Heart right ventricle (tissue), 16 donors: ENCODE measurements at regions not wholly inside any gene's neighbourhood (a gene's known extent, or its start where the extent isn't known, plus 50 kb on each side); places are given as distances from the start of the nearest gene placed in this dataset.

Source experiments
- ATAC-seq, 8 donors: fragments of 200-7000 bp; cut with Tn5 transposase; one replicate each; pipeline ENCODE4 v1.9.1; 2020; ENCODE audit warnings: mild to moderate bottlenecking in 8 of 8, moderate library complexity in 8 of 8, moderate number of reproducible peaks in 1 of 8
- DNase-seq, 2 donors: peaks; one replicate each; pipeline ENCODE4 v3.0.0-alpha.2; 2020
- H3K27ac ChIP-seq, 10 donors: fragments of 200-600 bp; sonication (generic) in 2 of 10; one replicate each; pipeline versions ENCODE4 v1.5.0 to v1.8.0; 2020 to 2022; ENCODE audit warnings: mild to moderate bottlenecking in 3 of 10
- H3K27me3 ChIP-seq, 7 donors: fragments of 200-600 bp; one replicate each; pipeline ENCODE4 v1.8.0; 2021 to 2022; ENCODE audit warnings: mild to moderate bottlenecking in 2 of 7
- H3K36me3 ChIP-seq, 9 donors: fragments of 200-600 bp; sonication (generic) in 1 of 9; one replicate each; pipeline versions ENCODE4 v1.5.0 to v1.8.0; 2020 to 2022; ENCODE audit warnings: mild to moderate bottlenecking in 2 of 9
- H3K4me1 ChIP-seq, 9 donors: fragments of 200-600 bp; sonication (generic) in 1 of 9; one replicate each; pipeline versions ENCODE4 v1.5.0 to v1.8.0; 2020 to 2022; ENCODE audit warnings: mild to moderate bottlenecking in 4 of 9
- H3K4me3 ChIP-seq, 10 donors: fragments of 200-600 bp; sonication (generic) in 2 of 10; one replicate each; pipeline versions ENCODE4 v1.5.0 to v1.8.0; 2020 to 2022; ENCODE audit warnings: mild to moderate bottlenecking in 7 of 10, moderate library complexity in 2 of 10
- H3K9me3 ChIP-seq, 11 donors: fragments of 200-600 bp in 10 of 11; sonication (generic) in 2 of 11; one replicate each; pipeline versions ENCODE4 v1.5.0 to v1.8.0; 2013 to 2022; ENCODE audit warnings: mild to moderate bottlenecking in 2 of 11, control low read depth in 1 of 11, moderate library complexity in 1 of 11
- WGBS, 2 donors: extraction: QIAGEN DNeasy Blood & Tissue Kit; methylation state at CpG; one replicate each; pipeline ENCODE4 v1.1.7; 2013; ENCODE audit warnings: inconsistent platforms in 1 of 2; 5-methylcytosine and 5-hydroxymethylcytosine counted together
- intact Hi-C, 10 donors: fragments of 100-400 bp; cut with DNase I; formaldehyde crosslinking; loops; one replicate each; pipeline versions ENCODE4 v1.11.1 to v1.14.2; 2022
- TF ChIP-seq, protein P1 (sequence below), 9 donors: fragments of 200-600 bp; sonication (generic) in 2 of 9; IDR thresholded peaks; one replicate each; pipeline versions ENCODE4 v1.5.0 to v1.8.0; 2021 to 2022; ENCODE audit warnings: antibody characterized with exemption in 9 of 9, mild to moderate bottlenecking in 5 of 9, moderate library complexity in 1 of 9
- donor health status: Arrhythmogenic right ventricular cardiomyopathy.
- donor health status: ischemic (EF 13 %, LVEDD 7.1; RV severe dilation, severe dysfunction).
- donor health status: healthy with polysubstance abuse.
- donor health status: DM: no; HTN: yes; CAD: no.
- donor health status: DM: no; HTN: no; CAD: no.
- donor health status: ischemic (EF 25% LVEDD 6.9; RV normal size, moderate dysfunction).
- donor health status: ischemic (EF 25% LVEDD 5.7; RV mildly dilated, moderate dysfunction).
- donor health status: healthy.
- donor health status: DM: yes; HTN: yes; CAD: no.
- donor health status: Ischemic cardiomyopathy.
- donor health status: ischemic (EF 35%, LVEDD 5.7; RV mildly dilated, moderate dysfunction).
- donor health status: nonischemic (EF 11% LVEDD 7.7; RV severe dilation, severe dysfunction).
- donor health status: DM: yes; HTN: yes; CAD: no.
- donor health status: PGD.
- donor health status: ischemic (EF 29% LVEDD 5.4; RV normal size, mild dysfunction).
- donor health status: nonischemic (EF 23%, LVEDD 6.1; RV moderate dilation, normal function).

- WGBS, 2 donors, result 74 to 88% methylated on average over 7 of the region's 7 CpGs
- H3K4me3 ChIP-seq, result no peak overlapping the region
- peak in 1 of 2 donors; percentile 48 for DNase-seq
- peak in 1 of 8 donors; percentile 81 for ATAC-seq
- TF ChIP-seq, protein P1, sequence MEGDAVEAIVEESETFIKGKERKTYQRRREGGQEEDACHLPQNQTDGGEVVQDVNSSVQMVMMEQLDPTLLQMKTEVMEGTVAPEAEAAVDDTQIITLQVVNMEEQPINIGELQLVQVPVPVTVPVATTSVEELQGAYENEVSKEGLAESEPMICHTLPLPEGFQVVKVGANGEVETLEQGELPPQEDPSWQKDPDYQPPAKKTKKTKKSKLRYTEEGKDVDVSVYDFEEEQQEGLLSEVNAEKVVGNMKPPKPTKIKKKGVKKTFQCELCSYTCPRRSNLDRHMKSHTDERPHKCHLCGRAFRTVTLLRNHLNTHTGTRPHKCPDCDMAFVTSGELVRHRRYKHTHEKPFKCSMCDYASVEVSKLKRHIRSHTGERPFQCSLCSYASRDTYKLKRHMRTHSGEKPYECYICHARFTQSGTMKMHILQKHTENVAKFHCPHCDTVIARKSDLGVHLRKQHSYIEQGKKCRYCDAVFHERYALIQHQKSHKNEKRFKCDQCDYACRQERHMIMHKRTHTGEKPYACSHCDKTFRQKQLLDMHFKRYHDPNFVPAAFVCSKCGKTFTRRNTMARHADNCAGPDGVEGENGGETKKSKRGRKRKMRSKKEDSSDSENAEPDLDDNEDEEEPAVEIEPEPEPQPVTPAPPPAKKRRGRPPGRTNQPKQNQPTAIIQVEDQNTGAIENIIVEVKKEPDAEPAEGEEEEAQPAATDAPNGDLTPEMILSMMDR (IDR thresholded peaks at IDR 0.05), result no peak
- no peaks in the 10 kb centered on the region for H3K36me3 ChIP-seq
- no peaks in the 10 kb centered on the region for H3K9me3 ChIP-seq
- no peaks in the 10 kb centered on the region for H3K4me1 ChIP-seq
- intact Hi-C loops, result no loop called here
- peaks cover 0 to 14% (median under 1%) of the 10 kb centered on the region in 7 donors for H3K27me3 ChIP-seq
- H3K27ac ChIP-seq, result no peak overlapping the region
Observed at GRCh38 chr11:116330439-116331185, 442.2 kb downstream of the BUD13 start.

GRCh38 chr11:116329354-116330090 is 443.3 kb downstream of the BUD13 start:
- H3K27ac ChIP-seq, result no peak overlapping the region
- intact Hi-C loops, result no loop called here
- H3K27me3 ChIP-seq, result peaks cover 0 to 12% (median 0%) of the 10 kb centered on the region in 7 donors
- no peak for ATAC-seq
- no peak for DNase-seq
- no peaks in the 10 kb centered on the region for H3K9me3 ChIP-seq
- no peak overlapping the region for H3K4me3 ChIP-seq
- 71 to 76% methylated on average over 9 of the region's 9 CpGs for WGBS, 2 donors
- H3K4me1 ChIP-seq, result no peaks in the 10 kb centered on the region
- H3K36me3 ChIP-seq, result no peaks in the 10 kb centered on the region
- TF ChIP-seq, protein P1 (IDR thresholded peaks at IDR 0.05), result no peak

DNA sequence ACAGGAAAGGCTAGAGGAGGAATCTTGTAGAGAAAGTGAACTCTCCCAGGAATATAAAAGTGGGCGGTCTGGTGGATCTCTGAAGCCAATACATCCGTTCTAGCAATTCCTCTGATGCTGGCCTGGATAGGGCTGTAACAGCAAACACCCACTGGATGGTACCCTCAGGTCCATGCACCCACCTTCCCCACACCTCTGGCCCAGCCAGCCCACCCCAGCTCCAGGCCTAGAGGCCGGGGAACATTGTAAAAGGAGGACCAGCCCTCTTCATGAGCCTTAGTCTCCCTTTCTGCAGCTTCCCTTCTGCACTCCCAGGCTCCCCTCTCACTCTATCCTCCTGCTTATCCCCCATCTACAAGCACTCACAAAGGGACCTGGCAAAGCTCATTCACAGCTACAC is 443.9 kb downstream of the BUD13 start:
- H3K27ac ChIP-seq, result no peak overlapping the region
- DNase-seq, result no peak
- no peak for ATAC-seq
- no peak overlapping the region for H3K4me3 ChIP-seq
- intact Hi-C loops, result no loop called here
- no peaks in the 10 kb centered on the region for H3K4me1 ChIP-seq
- 76 to 84% methylated on average over 3 of the region's 3 CpGs for WGBS, 2 donors
- TF ChIP-seq, protein P1 (IDR thresholded peaks at IDR 0.05), result no peak
- H3K36me3 ChIP-seq, result no peaks in the 10 kb centered on the region
- no peaks in the 10 kb centered on the region for H3K9me3 ChIP-seq
- H3K27me3 ChIP-seq, result peaks cover 0 to 12% (median 0%) of the 10 kb centered on the region in 7 donors

DNA sequence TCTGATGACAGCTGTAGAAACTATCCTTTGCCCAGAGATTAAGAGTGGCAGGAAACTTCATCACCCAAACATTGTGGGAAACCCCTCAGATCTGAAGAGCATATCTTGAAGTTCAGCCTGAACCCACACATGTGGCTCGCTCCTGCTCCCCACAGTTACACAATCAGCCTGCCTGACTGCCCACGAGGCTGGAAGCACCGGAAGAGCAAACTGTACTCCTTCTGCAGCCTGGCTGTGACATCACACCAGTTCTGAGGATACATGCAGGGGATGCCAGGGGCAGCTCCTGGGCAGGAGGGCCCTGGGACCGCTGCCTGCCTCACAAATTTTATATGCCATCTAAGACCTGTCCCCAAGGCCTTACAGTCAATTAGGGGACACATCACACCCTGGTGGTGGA is 444.4 kb downstream of the BUD13 start:
- H3K27ac ChIP-seq, result no peak overlapping the region
- no peaks in the 10 kb centered on the region for H3K36me3 ChIP-seq
- peaks cover 0 to 10% (median 0%) of the 10 kb centered on the region in 7 donors for H3K27me3 ChIP-seq
- 72 to 77% methylated on average over 4 of the region's 4 CpGs for WGBS, 2 donors
- H3K4me1 ChIP-seq, result no peaks in the 10 kb centered on the region
- intact Hi-C loops, result no loop called here
- DNase-seq, result no peak
- TF ChIP-seq, protein P1 (IDR thresholded peaks at IDR 0.05), result no peak
- no peak for ATAC-seq
- no peaks in the 10 kb centered on the region for H3K9me3 ChIP-seq
- no peak overlapping the region for H3K4me3 ChIP-seq
